H9 (cell line): ENCODE measurements at regions not wholly inside any gene's neighbourhood (a gene's known extent, or its start where the extent isn't known, plus 50 kb on each side); places are given as distances from the start of the nearest gene placed in this dataset.

ENCODE experiments used
- DNase-seq: peaks from one replicate; pipeline ENCODE4 v3.0.0-alpha.2; 2017
- H2AFZ ChIP-seq: one replicate; pipeline ENCODE4 v1.6.1; 2013; ENCODE audit warnings: mild to moderate bottlenecking, low read length, control low read depth, moderate library complexity
- H2AK5ac ChIP-seq: 2 replicates; pipeline ENCODE4 v1.6.1; 2013; ENCODE audit warnings: low read length, control low read depth, mixed read lengths; ENCODE audit not compliant: insufficient read length
- H2BK120ac ChIP-seq: one replicate; pipeline ENCODE4 v1.6.1; 2013; ENCODE audit warnings: low read depth, mild to moderate bottlenecking, low read length, control low read depth, inconsistent platforms; ENCODE audit not compliant: poor library complexity, severe bottlenecking
- H2BK12ac ChIP-seq: 2 replicates; pipeline ENCODE4 v1.6.1; 2013; ENCODE audit warnings: low read length, control low read depth, mixed read lengths, low read depth; ENCODE audit not compliant: insufficient read length
- H2BK15ac ChIP-seq: 2 replicates; pipeline ENCODE4 v1.6.1; 2013; ENCODE audit warnings: low read depth, low read length, control low read depth
- H2BK20ac ChIP-seq: one replicate; pipeline ENCODE4 v1.6.1; 2013; ENCODE audit warnings: low read depth, mild to moderate bottlenecking, low read length, control low read depth, inconsistent platforms; ENCODE audit not compliant: poor library complexity, severe bottlenecking
- H2BK5ac ChIP-seq: 2 replicates; pipeline ENCODE4 v1.6.1; 2013; ENCODE audit warnings: low read length, control low read depth, mixed read lengths; ENCODE audit not compliant: insufficient read length
- H3K14ac ChIP-seq: 2 replicates; pipeline ENCODE4 v1.6.1; 2013; ENCODE audit warnings: low read length, control low read depth; ENCODE audit not compliant: insufficient read depth
- H3K18ac ChIP-seq: 2 replicates; pipeline ENCODE4 v1.6.1; 2013; ENCODE audit warnings: low read depth, mild to moderate bottlenecking, mixed read lengths, low read length, control low read depth; ENCODE audit not compliant: insufficient read length
- H3K23ac ChIP-seq: 2 replicates; pipeline ENCODE4 v1.6.1; 2013; ENCODE audit warnings: low read length, control low read depth, mixed read lengths, low read depth; ENCODE audit not compliant: insufficient read length
- H3K23me2 ChIP-seq: 2 replicates; pipeline ENCODE4 v1.6.1; 2013; ENCODE audit warnings: low read depth, mild to moderate bottlenecking, mixed read lengths, low read length, control low read depth; ENCODE audit not compliant: insufficient read length, poor library complexity, severe bottlenecking
- H3K27ac ChIP-seq: 2 replicates; pipeline ENCODE4 v1.5.1; 2013; ENCODE audit warnings: low read length, control low read depth, mixed read lengths, low read depth; ENCODE audit not compliant: insufficient read length
- H3K27me3 ChIP-seq: 2 replicates; pipeline ENCODE4 v1.6.1; 2013; ENCODE audit warnings: low read length, control low read depth, inconsistent platforms; ENCODE audit not compliant: insufficient read depth
- H3K4ac ChIP-seq: 2 replicates; pipeline ENCODE4 v1.6.1; 2013; ENCODE audit warnings: low read depth, mild to moderate bottlenecking, control low read depth, inconsistent platforms, low read length, moderate library complexity
- H3K4me1 ChIP-seq: 2 replicates; pipeline ENCODE4 v1.6.1; 2013; ENCODE audit warnings: low read length, control low read depth, inconsistent platforms; ENCODE audit not compliant: insufficient read depth
- H3K4me2 ChIP-seq: 2 replicates; pipeline ENCODE4 v1.6.1; 2013; ENCODE audit warnings: low read length, control low read depth, mixed read lengths; ENCODE audit not compliant: insufficient read length, insufficient read depth
- H3K56ac ChIP-seq: 2 replicates; pipeline ENCODE4 v1.6.1; 2013; ENCODE audit warnings: low read depth, mild to moderate bottlenecking, mixed read lengths, low read length, control low read depth; ENCODE audit not compliant: insufficient read length
- H3K79me1 ChIP-seq: 2 replicates; pipeline ENCODE4 v1.6.1; 2013; ENCODE audit warnings: low read depth, mild to moderate bottlenecking, moderate library complexity, low read length, control low read depth, inconsistent platforms; ENCODE audit not compliant: insufficient read depth, poor library complexity, severe bottlenecking
- H3K79me2 ChIP-seq: 2 replicates; pipeline ENCODE4 v1.6.1; 2013; ENCODE audit warnings: low read length, control low read depth, inconsistent platforms; ENCODE audit not compliant: insufficient read depth
- H3K9ac ChIP-seq: 2 replicates; pipeline ENCODE4 v1.6.1; 2013; ENCODE audit warnings: low read length, control low read depth, mixed read lengths; ENCODE audit not compliant: insufficient read length; ENCODE audit errors: extremely low read depth
- H3K9me3 ChIP-seq: one replicate; pipeline ENCODE4 v1.6.1; 2013; ENCODE audit warnings: low read depth, low read length, inconsistent platforms; ENCODE audit not compliant: control insufficient read depth
- H3T11ph ChIP-seq: one replicate; pipeline ENCODE4 v1.6.1; 2013; ENCODE audit warnings: mild to moderate bottlenecking, low read length, control low read depth, inconsistent platforms
- H4K20me1 ChIP-seq: one replicate; pipeline ENCODE4 v1.6.1; 2013; ENCODE audit not compliant: control insufficient read depth, insufficient read length, insufficient read depth
- H4K5ac ChIP-seq: 2 replicates; pipeline ENCODE4 v1.6.1; 2013; ENCODE audit warnings: low read depth, mild to moderate bottlenecking, mixed read lengths, low read length, control low read depth; ENCODE audit not compliant: insufficient read length
- H4K8ac ChIP-seq: replicated peaks from 2 replicates; pipeline ENCODE4 v1.6.1; 2013; ENCODE audit warnings: low read length, control low read depth, mixed read lengths, low read depth; ENCODE audit not compliant: insufficient read length
- H4K91ac ChIP-seq: 2 replicates; pipeline ENCODE4 v1.6.1; 2013; ENCODE audit warnings: low read depth, mild to moderate bottlenecking, moderate library complexity, mixed read lengths, low read length, control low read depth; ENCODE audit not compliant: insufficient read length
- H3K27ac Mint-ChIP-seq, 3 experiments: 2 replicates in 2 of 3; 3 replicates in 1 of 3; pipeline ENCODE4 v1.8.0; 2020 to 2021; ENCODE audit warnings: mixed read lengths in 3 of 3, mild to moderate bottlenecking in 1 of 3, moderate library complexity in 1 of 3
- H3K27me3 Mint-ChIP-seq: 2 replicates; pipeline ENCODE4 v1.8.0; 2021; ENCODE audit warnings: low read depth, mild to moderate bottlenecking, moderate library complexity, mixed read lengths
- H3K36me3 Mint-ChIP-seq, 3 experiments: 2 replicates in 2 of 3; 3 replicates in 1 of 3; pipeline ENCODE4 v1.8.0; 2020 to 2021; ENCODE audit warnings: low read depth in 3 of 3, mixed read lengths in 3 of 3; ENCODE audit not compliant: insufficient read depth in 1 of 3
- H3K4me1 Mint-ChIP-seq, 2 experiments: 2 replicates each; pipeline ENCODE4 v1.8.0; 2020; ENCODE audit warnings: mixed read lengths in 2 of 2
- H3K4me3 Mint-ChIP-seq, 2 experiments: 2 replicates in 1 of 2; 3 replicates in 1 of 2; pipeline ENCODE4 v1.8.0; 2020 to 2021; ENCODE audit warnings: mild to moderate bottlenecking in 2 of 2, mixed read lengths in 2 of 2, moderate library complexity in 1 of 2
- H3K9me3 Mint-ChIP-seq, 2 experiments: 2 replicates in 1 of 2; 3 replicates in 1 of 2; pipeline ENCODE4 v1.8.0; 2020; ENCODE audit warnings: mild to moderate bottlenecking in 2 of 2, mixed read lengths in 2 of 2, moderate library complexity in 1 of 2
- WGBS: extraction: QIAGEN DNeasy Blood & Tissue Kit; methylation state at CpG from one replicate; pipeline ENCODE4 v1.1.7; 2013; ENCODE audit warnings: missing lambda C conversion rate, low lambda C conversion rate, mixed read lengths; ENCODE audit not compliant: insufficient read length; ENCODE audit errors: extremely low coverage; 5-methylcytosine and 5-hydroxymethylcytosine counted together
- TF ChIP-seq, protein P1 (sequence below): fragments of 200-600 bp; sonication (generic); conservative IDR thresholded peaks from 3 replicates; pipeline ENCODE4 v1.8.0; 2021; ENCODE audit warnings: antibody characterized with exemption, mild to moderate bottlenecking

- H3K9me3 ChIP-seq = no peaks in the 10 kb centered on the region
- no peaks in the 10 kb centered on the region for H3K79me2 ChIP-seq
- H3K4me1 Mint-ChIP-seq = peaks cover 2% of the 10 kb centered on the region in 2 experiments; a peak in 1 of 4 replicates
- H3K4me2 ChIP-seq = no peak overlapping the region
- no peak overlapping the region for H3K14ac ChIP-seq
- H3K27me3 Mint-ChIP-seq = no peaks in the 10 kb centered on the region; the same call in 1 of the 2 replicates
- no peak overlapping the region for H2BK12ac ChIP-seq
- H3K9ac ChIP-seq = no peak overlapping the region
- H4K8ac ChIP-seq = no peak overlapping the region
- H3T11ph ChIP-seq = no peak overlapping the region
- no peak overlapping the region for H3K27ac Mint-ChIP-seq
- no peak overlapping the region for H3K4me3 Mint-ChIP-seq
- H4K91ac ChIP-seq = no peak overlapping the region
- H2BK15ac ChIP-seq = no peak overlapping the region
- H3K79me1 ChIP-seq = no peaks in the 10 kb centered on the region
- H4K20me1 ChIP-seq = peaks cover 2% of the 10 kb centered on the region
- no peak overlapping the region for H2AK5ac ChIP-seq
- WGBS = no CpG with 5 or more reads among the region's 3 CpGs
- H3K23ac ChIP-seq = no peak overlapping the region
- no peak overlapping the region for H2BK120ac ChIP-seq
- no peak overlapping the region for H2BK5ac ChIP-seq
- H2BK20ac ChIP-seq = no peak overlapping the region
- H3K4ac ChIP-seq = no peak overlapping the region
- H3K27ac ChIP-seq = no peak overlapping the region
- H4K5ac ChIP-seq = no peak overlapping the region
- H3K18ac ChIP-seq = no peak overlapping the region
- H2AFZ ChIP-seq = no peak overlapping the region
- H3K4me1 ChIP-seq = no peaks in the 10 kb centered on the region
- TF ChIP-seq, protein P1, sequence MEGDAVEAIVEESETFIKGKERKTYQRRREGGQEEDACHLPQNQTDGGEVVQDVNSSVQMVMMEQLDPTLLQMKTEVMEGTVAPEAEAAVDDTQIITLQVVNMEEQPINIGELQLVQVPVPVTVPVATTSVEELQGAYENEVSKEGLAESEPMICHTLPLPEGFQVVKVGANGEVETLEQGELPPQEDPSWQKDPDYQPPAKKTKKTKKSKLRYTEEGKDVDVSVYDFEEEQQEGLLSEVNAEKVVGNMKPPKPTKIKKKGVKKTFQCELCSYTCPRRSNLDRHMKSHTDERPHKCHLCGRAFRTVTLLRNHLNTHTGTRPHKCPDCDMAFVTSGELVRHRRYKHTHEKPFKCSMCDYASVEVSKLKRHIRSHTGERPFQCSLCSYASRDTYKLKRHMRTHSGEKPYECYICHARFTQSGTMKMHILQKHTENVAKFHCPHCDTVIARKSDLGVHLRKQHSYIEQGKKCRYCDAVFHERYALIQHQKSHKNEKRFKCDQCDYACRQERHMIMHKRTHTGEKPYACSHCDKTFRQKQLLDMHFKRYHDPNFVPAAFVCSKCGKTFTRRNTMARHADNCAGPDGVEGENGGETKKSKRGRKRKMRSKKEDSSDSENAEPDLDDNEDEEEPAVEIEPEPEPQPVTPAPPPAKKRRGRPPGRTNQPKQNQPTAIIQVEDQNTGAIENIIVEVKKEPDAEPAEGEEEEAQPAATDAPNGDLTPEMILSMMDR = no peak
- H3K36me3 Mint-ChIP-seq = no peaks in the 10 kb centered on the region
- no peaks in the 10 kb centered on the region for H3K23me2 ChIP-seq
- no peaks in the 10 kb centered on the region for H3K27me3 ChIP-seq
- no peak overlapping the region for H3K56ac ChIP-seq
- DNase-seq = no peak
- no peaks in the 10 kb centered on the region for H3K9me3 Mint-ChIP-seq
These were observed 75.6 kb downstream of the RMI2 start for GRCh38 chr16:11420895-11421294.
